ENCODE measurements at regions not wholly inside any gene's neighbourhood (a gene's known extent, or its start where the extent isn't known, plus 50 kb on each side); places are given as distances from the start of the nearest gene placed in this dataset.

DNA sequence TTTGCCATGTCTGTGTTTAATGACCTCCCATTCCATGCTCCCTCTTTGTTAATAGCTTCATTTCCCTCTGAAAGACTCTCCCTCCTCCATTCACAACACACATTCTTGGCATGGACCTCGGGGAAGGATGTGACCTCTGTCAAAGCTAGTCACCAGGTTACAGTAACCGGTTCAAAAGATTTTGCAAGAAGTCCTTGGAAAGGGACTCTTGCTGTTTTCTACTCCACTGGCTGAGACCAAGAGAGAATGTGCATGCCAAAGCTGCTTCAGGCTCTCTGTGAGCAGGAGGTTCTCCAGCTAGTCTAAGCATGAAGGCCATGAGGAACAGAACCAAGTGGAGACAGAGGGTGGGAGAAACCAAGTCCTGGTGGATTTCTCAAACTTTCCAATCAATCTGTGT, 732.6 kb downstream of the CCSER2 start:
- Histone ChIP-seq H3K4me1 (ENCODE audit: control insufficient read depth, insufficient read depth, low read length) (no peaks in the 10 kb centered on the region), H3K27me3 (ENCODE audit: control insufficient read depth, insufficient read depth, low read length) (no peaks in the 10 kb centered on the region), H3K9me3 (ENCODE audit: control insufficient read depth, insufficient read depth, low read length) (peaks cover 5% of the 10 kb centered on the region), H3K9ac (ENCODE audit: low read depth, low read length) (no peak overlapping the region), H3K4me3 (ENCODE audit: low read depth, low read length) (no peak overlapping the region), H3K36me3 (ENCODE audit: control insufficient read depth, insufficient read depth, low read length) (no peaks in the 10 kb centered on the region)

DNA sequence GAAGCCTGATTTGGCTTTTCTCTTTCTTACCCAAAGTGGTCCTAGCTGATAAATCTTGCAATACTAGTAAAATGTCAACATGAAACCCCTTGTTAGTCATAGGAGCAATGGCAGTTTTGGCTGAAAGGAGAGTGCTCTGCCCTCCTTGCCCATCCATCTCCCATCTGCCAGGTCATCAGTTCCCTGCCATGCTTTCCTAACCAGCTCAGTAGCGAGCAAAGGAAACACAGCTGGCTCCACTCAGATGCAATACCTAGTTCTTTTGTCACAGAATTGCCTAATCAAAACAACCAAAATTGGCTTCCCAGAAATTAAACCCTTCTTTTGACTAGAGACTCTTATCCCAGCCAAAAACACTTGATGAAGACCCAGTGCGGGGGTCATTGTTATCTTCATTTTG, 733.0 kb downstream of the CCSER2 start:
- Histone ChIP-seq H3K36me3 (ENCODE audit: control insufficient read depth, insufficient read depth, low read length) (no peaks in the 10 kb centered on the region), H3K9ac (ENCODE audit: low read depth, low read length) (no peak overlapping the region), H3K4me3 (ENCODE audit: low read depth, low read length) (no peak overlapping the region), H3K27me3 (ENCODE audit: control insufficient read depth, insufficient read depth, low read length) (no peaks in the 10 kb centered on the region), H3K4me1 (ENCODE audit: control insufficient read depth, insufficient read depth, low read length) (no peaks in the 10 kb centered on the region), H3K9me3 (ENCODE audit: control insufficient read depth, insufficient read depth, low read length) (peaks cover 5% of the 10 kb centered on the region)

- Histone ChIP-seq H3K9me3 (ENCODE audit: control insufficient read depth, insufficient read depth, low read length) (peaks cover 5% of the 10 kb centered on the region), H3K4me3 (ENCODE audit: low read depth, low read length) (no peak overlapping the region), H3K36me3 (ENCODE audit: control insufficient read depth, insufficient read depth, low read length) (no peaks in the 10 kb centered on the region), H3K27me3 (ENCODE audit: control insufficient read depth, insufficient read depth, low read length) (no peaks in the 10 kb centered on the region), H3K4me1 (ENCODE audit: control insufficient read depth, insufficient read depth, low read length) (no peaks in the 10 kb centered on the region), H3K9ac (ENCODE audit: low read depth, low read length) (no peak overlapping the region)
These were observed 739.6 kb downstream of the CCSER2 start for GRCh38 chr10:85067955-85068354.

DNA sequence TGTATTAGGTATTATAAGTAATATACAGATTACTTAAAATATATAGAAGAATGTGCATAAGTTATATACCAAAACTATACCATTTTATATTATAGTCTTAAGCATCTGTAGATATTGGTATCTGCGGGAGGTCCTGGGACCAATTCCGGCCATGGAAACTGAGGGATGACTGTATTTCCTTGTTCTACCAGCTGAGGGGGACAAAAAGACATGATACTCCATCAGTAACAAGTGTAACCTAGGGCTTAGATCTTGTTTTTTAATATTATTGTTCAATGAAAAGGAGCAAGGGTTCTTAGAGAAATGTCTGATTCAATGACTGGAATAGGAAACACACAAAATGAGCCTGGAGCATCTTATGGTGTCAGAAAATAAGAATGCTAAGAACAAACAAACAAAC, 752.5 kb downstream of the CCSER2 start:
- H3K27me3 ChIP-seq (ENCODE audit: control insufficient read depth, insufficient read depth, low read length): no peaks in the 10 kb centered on the region
- H3K9me3 ChIP-seq (ENCODE audit: control insufficient read depth, insufficient read depth, low read length): no peaks in the 10 kb centered on the region
- H3K4me1 ChIP-seq (ENCODE audit: control insufficient read depth, insufficient read depth, low read length): no peaks in the 10 kb centered on the region
- no peaks in the 10 kb centered on the region for H3K36me3 ChIP-seq (ENCODE audit: control insufficient read depth, insufficient read depth, low read length)
- H3K4me3 ChIP-seq (ENCODE audit: low read depth, low read length): no peak overlapping the region
- H3K9ac ChIP-seq (ENCODE audit: low read depth, low read length): no peak overlapping the region

DNA sequence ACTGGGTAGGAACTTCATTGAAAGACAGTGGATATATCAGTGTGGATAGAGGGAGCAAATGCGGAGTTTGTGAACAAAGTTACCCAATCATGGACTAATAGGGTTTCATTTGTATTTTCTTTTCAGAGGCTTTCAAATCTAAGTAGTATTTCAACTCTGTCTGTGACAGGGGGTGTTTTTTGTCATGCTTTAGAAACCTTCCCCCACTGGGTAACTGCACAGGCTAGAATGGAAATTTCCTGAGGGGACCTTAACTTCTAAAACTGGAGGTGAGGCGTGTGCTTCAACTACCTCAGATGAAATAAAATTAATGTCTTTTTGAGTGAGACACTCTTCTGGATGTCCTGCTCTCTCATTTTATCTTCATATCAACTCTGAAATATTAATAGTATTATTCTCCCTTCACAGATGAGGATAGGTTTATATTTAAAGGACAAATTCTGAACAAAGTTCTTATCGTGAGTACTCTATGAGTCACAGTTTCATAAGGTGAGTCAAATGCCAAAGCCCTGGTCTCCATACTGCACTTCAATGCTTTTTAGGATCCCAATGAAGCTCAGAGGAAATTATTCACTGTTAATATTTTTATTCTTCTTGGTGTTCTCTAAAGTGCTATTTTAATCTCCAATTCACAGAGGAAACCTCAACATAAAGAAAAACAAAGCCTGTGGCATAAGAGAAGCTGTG, 770.6 kb downstream of the CCSER2 start:
- H3K9ac ChIP-seq (ENCODE audit: low read depth, low read length): no peak overlapping the region
- no peaks in the 10 kb centered on the region for H3K9me3 ChIP-seq (ENCODE audit: control insufficient read depth, insufficient read depth, low read length)
- no peaks in the 10 kb centered on the region for H3K27me3 ChIP-seq (ENCODE audit: control insufficient read depth, insufficient read depth, low read length)
- H3K4me3 ChIP-seq (ENCODE audit: low read depth, low read length): no peak overlapping the region
- H3K4me1 ChIP-seq (ENCODE audit: control insufficient read depth, insufficient read depth, low read length): no peaks in the 10 kb centered on the region
- no peaks in the 10 kb centered on the region for H3K36me3 ChIP-seq (ENCODE audit: control insufficient read depth, insufficient read depth, low read length)

- Histone ChIP-seq H3K4me1 (ENCODE audit: control insufficient read depth, insufficient read depth, low read length) (no peaks in the 10 kb centered on the region), H3K4me3 (ENCODE audit: low read depth, low read length) (no peak overlapping the region), H3K9me3 (ENCODE audit: control insufficient read depth, insufficient read depth, low read length) (no peaks in the 10 kb centered on the region), H3K9ac (ENCODE audit: low read depth, low read length) (no peak overlapping the region), H3K27me3 (ENCODE audit: control insufficient read depth, insufficient read depth, low read length) (no peaks in the 10 kb centered on the region), H3K36me3 (ENCODE audit: control insufficient read depth, insufficient read depth, low read length) (no peaks in the 10 kb centered on the region)
These were observed 772.1 kb downstream of the CCSER2 start for GRCh38 chr10:85100495-85100894.

GRCh38 chr10:85105614-85106255, 777.3 kb downstream of the CCSER2 start:
- Histone ChIP-seq H3K9ac (ENCODE audit: low read depth, low read length) (no peak overlapping the region), H3K27me3 (ENCODE audit: control insufficient read depth, insufficient read depth, low read length) (no peaks in the 10 kb centered on the region), H3K9me3 (ENCODE audit: control insufficient read depth, insufficient read depth, low read length) (no peaks in the 10 kb centered on the region), H3K36me3 (ENCODE audit: control insufficient read depth, insufficient read depth, low read length) (no peaks in the 10 kb centered on the region), H3K4me3 (ENCODE audit: low read depth, low read length) (no peak overlapping the region), H3K4me1 (ENCODE audit: control insufficient read depth, insufficient read depth, low read length) (no peaks in the 10 kb centered on the region)

- Histone ChIP-seq H3K9ac (ENCODE audit: low read depth, low read length) (no peak overlapping the region), H3K4me3 (ENCODE audit: low read depth, low read length) (no peak overlapping the region), H3K27me3 (ENCODE audit: control insufficient read depth, insufficient read depth, low read length) (no peaks in the 10 kb centered on the region)
These were observed 782.9 kb downstream of the CCSER2 start for GRCh38 chr10:85111271-85111670.

GRCh38 chr10:85124603-85125051, 796.2 kb downstream of the CCSER2 start:
- no peaks in the 10 kb centered on the region for H3K27me3 ChIP-seq (ENCODE audit: control insufficient read depth, insufficient read depth, low read length)
- no peaks in the 10 kb centered on the region for H3K36me3 ChIP-seq (ENCODE audit: control insufficient read depth, insufficient read depth, low read length)
- H3K9ac ChIP-seq (ENCODE audit: low read depth, low read length): no peak overlapping the region
- H3K4me1 ChIP-seq (ENCODE audit: control insufficient read depth, insufficient read depth, low read length): no peaks in the 10 kb centered on the region
- H3K9me3 ChIP-seq (ENCODE audit: control insufficient read depth, insufficient read depth, low read length): no peaks in the 10 kb centered on the region
- no peak overlapping the region for H3K4me3 ChIP-seq (ENCODE audit: low read depth, low read length)

More at GRCh38 chr10:85111271-85111670, 782.9 kb downstream of the CCSER2 start:
- H3K36me3 ChIP-seq (ENCODE audit: control insufficient read depth, insufficient read depth, low read length): no peaks in the 10 kb centered on the region
- no peaks in the 10 kb centered on the region for H3K4me1 ChIP-seq (ENCODE audit: control insufficient read depth, insufficient read depth, low read length)
- no peaks in the 10 kb centered on the region for H3K9me3 ChIP-seq (ENCODE audit: control insufficient read depth, insufficient read depth, low read length)

DNA sequence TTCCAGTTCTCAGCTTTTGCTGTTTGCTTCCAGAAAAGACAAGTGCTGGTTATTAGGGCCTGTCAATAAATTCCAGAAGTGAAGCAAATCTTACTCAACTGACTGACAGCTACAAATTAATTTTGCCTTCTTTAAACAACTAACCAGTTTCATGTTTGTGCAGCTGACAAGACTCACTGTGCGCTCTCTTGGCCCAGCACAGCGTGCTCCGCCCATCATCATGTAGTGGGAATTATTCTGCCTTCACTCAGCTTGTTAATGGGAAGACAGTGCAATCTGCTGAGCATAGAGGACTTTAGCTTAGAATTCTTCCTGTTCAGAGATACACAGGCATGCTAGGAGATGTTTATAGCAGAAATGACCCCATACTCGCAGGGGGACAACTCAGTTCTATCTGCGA, 808.9 kb downstream of the CCSER2 start:
- Histone ChIP-seq H3K9ac (ENCODE audit: low read depth, low read length) (no peak overlapping the region), H3K36me3 (ENCODE audit: control insufficient read depth, insufficient read depth, low read length) (no peaks in the 10 kb centered on the region), H3K4me3 (ENCODE audit: low read depth, low read length) (no peak overlapping the region), H3K9me3 (ENCODE audit: control insufficient read depth, insufficient read depth, low read length) (no peaks in the 10 kb centered on the region), H3K4me1 (ENCODE audit: control insufficient read depth, insufficient read depth, low read length) (no peaks in the 10 kb centered on the region), H3K27me3 (ENCODE audit: control insufficient read depth, insufficient read depth, low read length) (no peaks in the 10 kb centered on the region)

DNA sequence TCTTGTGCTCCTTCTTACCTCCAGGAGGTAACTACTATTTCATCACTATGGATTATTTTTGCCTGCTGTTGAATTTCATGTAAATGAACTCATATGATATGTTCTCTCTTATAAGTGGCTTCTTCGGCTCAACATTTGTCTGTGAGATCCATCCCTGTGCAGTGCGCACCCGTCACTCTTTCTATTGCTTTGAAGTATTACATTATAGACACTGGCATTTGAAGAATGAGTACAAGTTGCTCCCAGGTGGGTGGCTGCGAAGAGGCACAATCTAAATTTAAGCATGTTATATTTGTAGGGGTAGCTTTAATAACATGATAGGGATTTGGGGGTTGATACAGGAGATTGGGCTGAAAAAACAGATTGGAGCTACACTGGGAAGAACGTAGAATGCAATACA, 809.7 kb downstream of the CCSER2 start:
- Histone ChIP-seq H3K27me3 (ENCODE audit: control insufficient read depth, insufficient read depth, low read length) (no peaks in the 10 kb centered on the region), H3K4me1 (ENCODE audit: control insufficient read depth, insufficient read depth, low read length) (no peaks in the 10 kb centered on the region), H3K4me3 (ENCODE audit: low read depth, low read length) (no peak overlapping the region), H3K36me3 (ENCODE audit: control insufficient read depth, insufficient read depth, low read length) (no peaks in the 10 kb centered on the region), H3K9me3 (ENCODE audit: control insufficient read depth, insufficient read depth, low read length) (no peaks in the 10 kb centered on the region), H3K9ac (ENCODE audit: low read depth, low read length) (no peak overlapping the region)

DNA sequence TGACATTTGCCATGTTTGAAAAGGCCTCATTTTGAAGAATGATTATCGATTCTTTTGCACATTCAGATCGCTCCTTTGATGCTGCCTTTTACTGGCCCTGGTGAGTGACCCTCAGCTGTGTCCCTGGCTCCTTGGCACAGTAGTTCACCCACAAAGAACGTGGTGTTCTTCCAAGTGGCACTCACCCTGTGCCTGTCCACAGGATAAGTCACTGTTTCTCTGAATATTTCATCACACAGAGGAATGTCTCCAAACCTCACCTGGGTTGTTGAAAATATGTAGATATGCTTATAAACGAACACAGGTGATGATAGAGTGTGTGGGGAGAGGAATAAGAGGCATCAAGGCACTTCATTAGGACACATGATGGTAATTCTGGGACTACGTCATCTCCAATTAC, 810.7 kb downstream of the CCSER2 start:
- no peak overlapping the region for H3K4me3 ChIP-seq (ENCODE audit: low read depth, low read length)
- H3K9ac ChIP-seq (ENCODE audit: low read depth, low read length): no peak overlapping the region
- no peaks in the 10 kb centered on the region for H3K4me1 ChIP-seq (ENCODE audit: control insufficient read depth, insufficient read depth, low read length)
- no peaks in the 10 kb centered on the region for H3K27me3 ChIP-seq (ENCODE audit: control insufficient read depth, insufficient read depth, low read length)
- peaks cover 4% of the 10 kb centered on the region for H3K9me3 ChIP-seq (ENCODE audit: control insufficient read depth, insufficient read depth, low read length)
- no peaks in the 10 kb centered on the region for H3K36me3 ChIP-seq (ENCODE audit: control insufficient read depth, insufficient read depth, low read length)

Data from iPS-15b (cell line).